ENCODE measurements at regions not wholly inside any gene's neighbourhood (a gene's known extent, or its start where the extent isn't known, plus 50 kb on each side); places are given as distances from the start of the nearest gene placed in this dataset.

- no peak for TF ChIP-seq CTCF (IDR thresholded peaks at IDR 0.05)
- no peak for TF ChIP-seq POLR2A (IDR thresholded peaks at IDR 0.05)
- TF ChIP-seq POLR2AphosphoS5 (IDR thresholded peaks at IDR 0.05): no peak
- TF ChIP-seq EP300 (IDR thresholded peaks at IDR 0.05): no peak
Measured at GRCh38 chr13:111542530-111543341, 222.3 kb downstream of the TEX29 start.

Measured in stomach (tissue), 4 donors.